ENCODE measurements at regions not wholly inside any gene's neighbourhood (a gene's known extent, or its start where the extent isn't known, plus 50 kb on each side); places are given as distances from the start of the nearest gene placed in this dataset.
"Not testable (repeated sequence)": the region's sequence is repeated elsewhere in the genome, so short reads cannot be mapped to it uniquely, and the experiment has no call there.

- DNase-seq (ENCODE audit: low read depth in 1 of 2, low spot score in 1 of 2), result no peak
- Histone ChIP-seq H3K9me3 (no peaks in the 10 kb centered on the region), H3K4me2 (no peak overlapping the region), H3K27ac (no peak overlapping the region), H3K4me1 (no peaks in the 10 kb centered on the region), H3K4me3 (no peak overlapping the region)
- TF ChIP-seq NPAS2 (CRISPR knock-in tag; IDR thresholded peaks at IDR 0.05; ENCODE audit: borderline replicate concordance) (no peak), ZSCAN20 (CRISPR knock-in tag; IDR thresholded peaks at IDR 0.05) (no peak)
- 0% methylated on average over 2 of the region's 2 CpGs for WGBS (ENCODE audit: missing lambda C conversion rate)
- ChIA-PET POLR2A (no interaction called here), CTCF (no interaction called here)
- ATAC-seq, result no peak
- FAIRE-seq, result no peak
Observed at GRCh38 chr6:114648847-114649246, 306.0 kb upstream of the HS3ST5 start.

GRCh38 chr6:114638341-114638740 lies 295.5 kb upstream of the HS3ST5 start:
- Histone ChIP-seq H3K4me3 (no peak overlapping the region), H3K4me1 (no peaks in the 10 kb centered on the region), H3K9me3 (no peaks in the 10 kb centered on the region), H3K27ac (no peak overlapping the region), H3K4me2 (no peak overlapping the region)
- 1% methylated on average over 4 of the region's 4 CpGs for WGBS (ENCODE audit: missing lambda C conversion rate)
- ChIA-PET CTCF (no interaction called here), POLR2A (no interaction called here)
- TF ChIP-seq ZC3H11A (IDR thresholded peaks at IDR 0.05) (no peak), PHF8 (IDR thresholded peaks at IDR 0.05; ENCODE audit: borderline replicate concordance, low read depth) (no peak), ESRRA (IDR thresholded peaks at IDR 0.05; ENCODE audit: borderline replicate concordance, low read length) (no peak), E2F6 (IDR thresholded peaks at IDR 0.05; ENCODE audit: borderline replicate concordance, low read depth) (no peak), ELK1 (IDR thresholded peaks at IDR 0.05; ENCODE audit: low read depth, low read length) (no peak), RARB (CRISPR knock-in tag; IDR thresholded peaks at IDR 0.05) (no peak), ZSCAN20 (CRISPR knock-in tag; IDR thresholded peaks at IDR 0.05) (no peak), CTCF (IDR thresholded peaks at IDR 0.05) (no peak), NR3C1 (IDR thresholded peaks at IDR 0.05) (no peak), SREBF2 (IDR thresholded peaks at IDR 0.05) (no peak), EP300 (IDR thresholded peaks at IDR 0.05) (no peak), TP53 (CRISPR knock-in tag; IDR thresholded peaks at IDR 0.05) (no peak), CHD4 (IDR thresholded peaks at IDR 0.05; ENCODE audit: borderline replicate concordance) (no peak), NPAS2 (CRISPR knock-in tag; IDR thresholded peaks at IDR 0.05; ENCODE audit: borderline replicate concordance) (no peak), MAX (IDR thresholded peaks at IDR 0.05) (no peak), MAZ (IDR thresholded peaks at IDR 0.05; ENCODE audit: borderline replicate concordance, low read depth, low read length) (no peak), RFX5 (IDR thresholded peaks at IDR 0.05) (no peak)
- ATAC-seq (no peak), FAIRE-seq (no peak), DNase-seq (ENCODE audit: low read depth in 1 of 2, low spot score in 1 of 2) (no peak)

GRCh38 chr6:114634016-114634415 lies 291.2 kb upstream of the HS3ST5 start:
- H3K27ac ChIP-seq, result no peak overlapping the region
- ChIA-PET CTCF (no interaction called here), POLR2A (no interaction called here)
- DNase-seq (ENCODE audit: low read depth in 1 of 2, low spot score in 1 of 2) (no peak), FAIRE-seq (no peak), ATAC-seq (no peak)
- TF ChIP-seq CBX8 (IDR thresholded peaks at IDR 0.05) (no peak), NPAS2 (CRISPR knock-in tag; IDR thresholded peaks at IDR 0.05; ENCODE audit: borderline replicate concordance) (no peak), FOSB (CRISPR knock-in tag; IDR thresholded peaks at IDR 0.05) (no peak), CTCF (IDR thresholded peaks at IDR 0.05) (no peak), BCL3 (IDR thresholded peaks at IDR 0.05) (no peak), CEBPB (IDR thresholded peaks at IDR 0.05) (no peak), PBX3 (IDR thresholded peaks at IDR 0.05) (no peak), POLR2AphosphoS2 (conservative IDR thresholded peaks at IDR 0.05; ENCODE audit: low read length) (no peak), MAZ (IDR thresholded peaks at IDR 0.05; ENCODE audit: borderline replicate concordance, low read depth, low read length) (no peak)
- no peaks in the 10 kb centered on the region for H3K9me3 ChIP-seq
- no peak overlapping the region for H3K4me3 ChIP-seq
- no peak overlapping the region for H3K4me2 ChIP-seq
- no peaks in the 10 kb centered on the region for H3K4me1 ChIP-seq

- H3K4me2 ChIP-seq; H3K9me3 ChIP-seq; FAIRE-seq; ATAC-seq; POLR2A ChIA-PET; H3K4me3 ChIP-seq; CTCF ChIA-PET; H3K4me1 ChIP-seq; DNase-seq (ENCODE audit: low read depth in 1 of 2, low spot score in 1 of 2); H3K27ac ChIP-seq: not testable (repeated sequence)
- 90% methylated on average over 1 of the region's 1 CpG for WGBS (ENCODE audit: missing lambda C conversion rate)
Observed at GRCh38 chr6:114626226-114626625, 283.4 kb upstream of the HS3ST5 start.
